ENCODE measurements at regions not wholly inside any gene's neighbourhood (a gene's known extent, or its start where the extent isn't known, plus 50 kb on each side); places are given as distances from the start of the nearest gene placed in this dataset.

GRCh38 chr5:101677961-101678360, 618.1 kb downstream of the SLCO4C1 start:
- no peak for TF ChIP-seq POLR2AphosphoS5 (IDR thresholded peaks at IDR 0.05; ENCODE audit: low read depth)
- TF ChIP-seq REST (IDR thresholded peaks at IDR 0.05; ENCODE audit: insufficient replicate concordance, low read depth): no peak
- no peak for TF ChIP-seq SPI1 (IDR thresholded peaks at IDR 0.05; ENCODE audit: borderline replicate concordance, low read depth)
- TF ChIP-seq GABPA (IDR thresholded peaks at IDR 0.05; ENCODE audit: low read depth): no peak
- TF ChIP-seq CTCF (IDR thresholded peaks at IDR 0.05; ENCODE audit: insufficient read depth, low read length): no peak
- Histone ChIP-seq H3K27me3 (ENCODE audit: insufficient read depth, poor library complexity, severe bottlenecking) (no peaks in the 10 kb centered on the region), H3K4me3 (replicated peaks; ENCODE audit: insufficient read depth, low read length) (no peak overlapping the region), H3K27ac (replicated peaks) (no peak overlapping the region)
- DNase-seq (ENCODE audit: low read depth in 1 of 2, low spot score in 1 of 2): no peak

- Histone ChIP-seq H3K27me3 (ENCODE audit: insufficient read depth, poor library complexity, severe bottlenecking) (no peaks in the 10 kb centered on the region), H3K4me3 (replicated peaks; ENCODE audit: insufficient read depth, low read length) (no peak overlapping the region), H3K27ac (replicated peaks) (no peak overlapping the region)
- DNase-seq (ENCODE audit: low read depth in 1 of 2, low spot score in 1 of 2): no peak
- no peak for TF ChIP-seq SPI1 (IDR thresholded peaks at IDR 0.05; ENCODE audit: borderline replicate concordance, low read depth)
- TF ChIP-seq GABPA (IDR thresholded peaks at IDR 0.05; ENCODE audit: low read depth): no peak
- no peak for TF ChIP-seq CTCF (IDR thresholded peaks at IDR 0.05; ENCODE audit: insufficient read depth, low read length)
- TF ChIP-seq POLR2AphosphoS5 (IDR thresholded peaks at IDR 0.05; ENCODE audit: low read depth): no peak
Observed at GRCh38 chr5:101676646-101677045, 619.4 kb downstream of the SLCO4C1 start.

GRCh38 chr5:101675510-101676219, 620.4 kb downstream of the SLCO4C1 start:
- TF ChIP-seq CTCF (IDR thresholded peaks at IDR 0.05; ENCODE audit: insufficient read depth, low read length) (no peak), GABPA (IDR thresholded peaks at IDR 0.05; ENCODE audit: low read depth) (no peak), POLR2AphosphoS5 (IDR thresholded peaks at IDR 0.05; ENCODE audit: low read depth) (no peak), SPI1 (IDR thresholded peaks at IDR 0.05; ENCODE audit: borderline replicate concordance, low read depth) (no peak), REST (IDR thresholded peaks at IDR 0.05; ENCODE audit: insufficient replicate concordance, low read depth) (no peak)
- H3K27me3 ChIP-seq (ENCODE audit: insufficient read depth, poor library complexity, severe bottlenecking): no peaks in the 10 kb centered on the region
- no peak overlapping the region for H3K27ac ChIP-seq (replicated peaks)
- DNase-seq (ENCODE audit: low read depth in 1 of 2, low spot score in 1 of 2): no peak
- H3K4me3 ChIP-seq (replicated peaks; ENCODE audit: insufficient read depth, low read length): no peak overlapping the region

- DNase-seq (ENCODE audit: low read depth in 1 of 2, low spot score in 1 of 2): no peak
- no peak for TF ChIP-seq POLR2AphosphoS5 (IDR thresholded peaks at IDR 0.05; ENCODE audit: low read depth)
- no peak for TF ChIP-seq REST (IDR thresholded peaks at IDR 0.05; ENCODE audit: insufficient replicate concordance, low read depth)
- TF ChIP-seq GABPA (IDR thresholded peaks at IDR 0.05; ENCODE audit: low read depth): no peak
- TF ChIP-seq SPI1 (IDR thresholded peaks at IDR 0.05; ENCODE audit: borderline replicate concordance, low read depth): no peak
- no peak for TF ChIP-seq CTCF (IDR thresholded peaks at IDR 0.05; ENCODE audit: insufficient read depth, low read length)
- Histone ChIP-seq H3K27me3 (ENCODE audit: insufficient read depth, poor library complexity, severe bottlenecking) (no peaks in the 10 kb centered on the region), H3K4me3 (replicated peaks; ENCODE audit: insufficient read depth, low read length) (no peak overlapping the region), H3K27ac (replicated peaks) (no peak overlapping the region)
Observed at GRCh38 chr5:101673120-101673519, 623.0 kb downstream of the SLCO4C1 start.
